Activated CD8-positive, alpha-beta T cell treated with anti-CD3 and anti-CD28 coated beads for 36 hours (primary cell): ENCODE measurements at regions not wholly inside any gene's neighbourhood (a gene's known extent, or its start where the extent isn't known, plus 50 kb on each side); places are given as distances from the start of the nearest gene placed in this dataset.

Experiments used
- ATAC-seq: fragments of 200-7000 bp; cut with Tn5 transposase; one replicate; pipeline ENCODE4 v1.10.0; 2021; ENCODE audit warnings: mild to moderate bottlenecking, moderate library complexity
- CTCF ChIA-PET: fragments of 350-600 bp; sonication (Branson Sonifier 250); formaldehyde crosslinking; loops from one replicate; lab custom pipeline; 2021; ENCODE audit warnings: antibody characterized with exemption; lab: Charles Lee
- POLR2A ChIA-PET: fragments of 350-600 bp; sonication (Branson Sonifier 250); formaldehyde crosslinking; loops from one replicate; lab custom pipeline; 2021; ENCODE audit warnings: antibody characterized with exemption; lab: Charles Lee
- DNase-seq: peaks from one replicate; pipeline ENCODE4 v3.0.0-alpha.2; 2020
- H3K27ac Mint-ChIP-seq: one replicate; pipeline ENCODE4 v1.8.0; 2021; ENCODE audit warnings: mild to moderate bottlenecking, mixed read lengths
- H3K27me3 Mint-ChIP-seq: one replicate; pipeline ENCODE4 v1.8.0; 2021; ENCODE audit warnings: mixed read lengths
- H3K36me3 Mint-ChIP-seq: one replicate; pipeline ENCODE4 v1.8.0; 2021; ENCODE audit warnings: low read depth, mixed read lengths
- H3K4me1 Mint-ChIP-seq: one replicate; pipeline ENCODE4 v1.8.0; 2021; ENCODE audit warnings: low read depth, mixed read lengths
- H3K4me3 Mint-ChIP-seq: one replicate; pipeline ENCODE4 v1.8.0; 2021; ENCODE audit warnings: mild to moderate bottlenecking, moderate library complexity, mixed read lengths
- H3K9me3 Mint-ChIP-seq: one replicate; pipeline ENCODE4 v1.8.0; 2021; ENCODE audit warnings: mixed read lengths
- intact Hi-C: fragments of 100-400 bp; cut with micrococcal nuclease; formaldehyde crosslinking; loops from one replicate; pipeline ENCODE4 v1.10.0; 2022
- TF ChIP-seq, protein P1 (sequence below): fragments of 200-600 bp; IDR thresholded peaks from one replicate; pipeline ENCODE4 v1.8.0; 2022; ENCODE audit warnings: antibody characterized with exemption, mild to moderate bottlenecking

GRCh38 chr2:129709001-129709955 is 270.2 kb upstream of the RAB6C start:
- DNase-seq = no peak
- H3K4me1 Mint-ChIP-seq = no peaks in the 10 kb centered on the region
- TF ChIP-seq, protein P1, sequence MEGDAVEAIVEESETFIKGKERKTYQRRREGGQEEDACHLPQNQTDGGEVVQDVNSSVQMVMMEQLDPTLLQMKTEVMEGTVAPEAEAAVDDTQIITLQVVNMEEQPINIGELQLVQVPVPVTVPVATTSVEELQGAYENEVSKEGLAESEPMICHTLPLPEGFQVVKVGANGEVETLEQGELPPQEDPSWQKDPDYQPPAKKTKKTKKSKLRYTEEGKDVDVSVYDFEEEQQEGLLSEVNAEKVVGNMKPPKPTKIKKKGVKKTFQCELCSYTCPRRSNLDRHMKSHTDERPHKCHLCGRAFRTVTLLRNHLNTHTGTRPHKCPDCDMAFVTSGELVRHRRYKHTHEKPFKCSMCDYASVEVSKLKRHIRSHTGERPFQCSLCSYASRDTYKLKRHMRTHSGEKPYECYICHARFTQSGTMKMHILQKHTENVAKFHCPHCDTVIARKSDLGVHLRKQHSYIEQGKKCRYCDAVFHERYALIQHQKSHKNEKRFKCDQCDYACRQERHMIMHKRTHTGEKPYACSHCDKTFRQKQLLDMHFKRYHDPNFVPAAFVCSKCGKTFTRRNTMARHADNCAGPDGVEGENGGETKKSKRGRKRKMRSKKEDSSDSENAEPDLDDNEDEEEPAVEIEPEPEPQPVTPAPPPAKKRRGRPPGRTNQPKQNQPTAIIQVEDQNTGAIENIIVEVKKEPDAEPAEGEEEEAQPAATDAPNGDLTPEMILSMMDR = no peak
- no peak overlapping the region for H3K27ac Mint-ChIP-seq
- ATAC-seq = no peak
- no peak overlapping the region for H3K4me3 Mint-ChIP-seq
- CTCF ChIA-PET = no interaction called here
- H3K36me3 Mint-ChIP-seq = no peaks in the 10 kb centered on the region
- H3K9me3 Mint-ChIP-seq = no peaks in the 10 kb centered on the region
- intact Hi-C loops = no loop called here
- no peaks in the 10 kb centered on the region for H3K27me3 Mint-ChIP-seq
- POLR2A ChIA-PET = no interaction called here

GRCh38 chr2:129709956-129710598 is 269.4 kb upstream of the RAB6C start:
- H3K36me3 Mint-ChIP-seq = no peaks in the 10 kb centered on the region
- no peaks in the 10 kb centered on the region for H3K4me1 Mint-ChIP-seq
- ATAC-seq (no peak), DNase-seq (no peak)
- H3K4me3 Mint-ChIP-seq = no peak overlapping the region
- CTCF ChIA-PET = no interaction called here
- no peaks in the 10 kb centered on the region for H3K27me3 Mint-ChIP-seq
- no peaks in the 10 kb centered on the region for H3K9me3 Mint-ChIP-seq
- intact Hi-C loops = no loop called here
- TF ChIP-seq, protein P1 = no peak
- no peak overlapping the region for H3K27ac Mint-ChIP-seq
- POLR2A ChIA-PET = no interaction called here

- DNase-seq (no peak), ATAC-seq (no peak)
- no peaks in the 10 kb centered on the region for H3K9me3 Mint-ChIP-seq
- ChIA-PET CTCF (no interaction called here), POLR2A (no interaction called here)
- no peaks in the 10 kb centered on the region for H3K4me1 Mint-ChIP-seq
- TF ChIP-seq, protein P1 = no peak
- H3K4me3 Mint-ChIP-seq = no peak overlapping the region
- no peaks in the 10 kb centered on the region for H3K27me3 Mint-ChIP-seq
- no peaks in the 10 kb centered on the region for H3K36me3 Mint-ChIP-seq
- intact Hi-C loops = no loop called here
- H3K27ac Mint-ChIP-seq = no peak overlapping the region
Measured at GRCh38 chr2:129710670-129711495, 268.6 kb upstream of the RAB6C start.

DNA sequence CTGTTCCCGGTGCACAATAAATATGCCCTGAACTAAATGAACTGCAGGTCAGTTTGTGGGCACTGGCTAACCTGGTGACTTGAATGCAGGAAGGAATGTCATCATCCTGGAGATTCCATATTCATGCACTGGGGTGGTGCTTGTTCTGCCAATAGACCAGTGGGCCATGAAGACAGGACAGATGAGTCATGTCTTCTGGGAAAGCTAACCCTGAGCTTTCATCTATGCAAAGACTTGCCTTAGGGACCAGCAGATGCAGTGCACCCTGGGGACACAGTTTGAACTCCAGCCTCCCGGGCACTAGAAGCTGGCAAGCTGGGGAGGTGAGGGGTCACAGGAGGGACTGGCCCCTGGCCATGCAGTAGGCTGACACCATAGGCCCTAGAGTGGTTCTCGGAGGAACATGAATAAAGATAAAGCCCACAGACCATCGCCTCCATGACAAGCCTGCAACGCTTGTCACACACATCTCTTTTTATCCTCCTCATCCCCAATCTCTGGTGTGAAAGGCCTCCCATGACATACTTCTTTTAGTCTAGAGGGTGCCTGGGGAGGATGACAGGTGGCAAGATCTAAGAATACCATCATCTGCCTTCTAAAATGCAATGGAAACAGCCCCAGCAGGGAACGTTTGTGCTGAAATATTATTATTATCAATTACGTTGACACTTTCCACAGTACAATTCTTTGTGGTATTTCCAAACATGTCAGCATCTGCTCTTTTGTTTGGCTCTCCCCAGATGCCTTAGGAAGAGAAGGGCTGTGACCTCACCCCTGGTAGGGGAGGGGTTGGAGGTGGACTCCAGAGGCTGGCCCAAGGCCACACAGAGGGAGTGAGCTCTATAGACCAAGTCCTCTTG is 267.4 kb upstream of the RAB6C start:
- ATAC-seq (no peak), DNase-seq (no peak)
- ChIA-PET POLR2A (no interaction called here), CTCF (no interaction called here)
- Mint-ChIP-seq H3K9me3 (no peaks in the 10 kb centered on the region), H3K4me3 (no peak overlapping the region), H3K36me3 (no peaks in the 10 kb centered on the region), H3K27me3 (no peaks in the 10 kb centered on the region), H3K27ac (no peak overlapping the region), H3K4me1 (no peaks in the 10 kb centered on the region)
- TF ChIP-seq, protein P1 = no peak
- intact Hi-C loops = no loop called here
